ENCODE measurements at regions not wholly inside any gene's neighbourhood (a gene's known extent, or its start where the extent isn't known, plus 50 kb on each side); places are given as distances from the start of the nearest gene placed in this dataset.

GRCh38 chr18:22066083-22066485 lies 103.3 kb upstream of the GATA6 start:
- no peak for TF ChIP-seq POLR2A (IDR thresholded peaks at IDR 0.05)
- TF ChIP-seq CTCF (IDR thresholded peaks at IDR 0.05 in 8 of 11, conservative IDR thresholded peaks at IDR 0.05 in 3 of 11): no peak
